RWPE2 (cell line): ENCODE measurements at regions not wholly inside any gene's neighbourhood (a gene's known extent, or its start where the extent isn't known, plus 50 kb on each side); places are given as distances from the start of the nearest gene placed in this dataset.

ENCODE experiments used
- ATAC-seq: fragments of 200-7000 bp; cut with Tn5 transposase; 3 replicates; pipeline ENCODE4 v1.9.1; 2021; ENCODE audit warnings: low read depth
- DNase-seq: peaks from one replicate; pipeline ENCODE4 v3.0.0-alpha.2; 2020; ENCODE audit warnings: low spot score
- H3K27ac ChIP-seq: fragments of 450-650 bp; 2 replicates; pipeline ENCODE4 v1.5.1; 2017; ENCODE audit warnings: mild to moderate bottlenecking; ENCODE audit not compliant: poor library complexity, severe bottlenecking
- H3K27me3 ChIP-seq: fragments of 250-450 bp; sonication (Bioruptor Pico); 2 replicates; pipeline ENCODE4 v1.5.1; 2021; ENCODE audit warnings: mild to moderate bottlenecking, moderate library complexity; ENCODE audit not compliant: insufficient read depth, poor library complexity, severe bottlenecking
- H3K36me3 ChIP-seq: fragments of 250-450 bp; sonication (Bioruptor Pico); 2 replicates; pipeline ENCODE4 v1.5.1; 2020; ENCODE audit warnings: low read depth, mild to moderate bottlenecking, moderate library complexity
- H3K4me1 ChIP-seq: fragments of 250-450 bp; sonication (Bioruptor Pico); 2 replicates; pipeline ENCODE4 v1.5.1; 2021; ENCODE audit warnings: mild to moderate bottlenecking, moderate library complexity; ENCODE audit not compliant: insufficient read depth, poor library complexity, severe bottlenecking
- H3K4me3 ChIP-seq: fragments of 250-450 bp; sonication (Bioruptor Pico); 2 replicates; pipeline ENCODE4 v1.5.1; 2021; ENCODE audit warnings: mild to moderate bottlenecking, moderate library complexity; ENCODE audit not compliant: severe bottlenecking
- H3K9me3 ChIP-seq: fragments of 250-450 bp; sonication (Bioruptor Pico); 2 replicates; pipeline ENCODE4 v1.5.1; 2021; ENCODE audit warnings: mild to moderate bottlenecking, moderate library complexity; ENCODE audit not compliant: severe bottlenecking
- CTCF ChIP-seq: fragments of 450-650 bp; IDR thresholded peaks from one replicate; pipeline ENCODE4 v1.5.1; 2017; ENCODE audit warnings: mild to moderate bottlenecking, moderate library complexity; ENCODE audit not compliant: poor library complexity, severe bottlenecking

- H3K9me3 ChIP-seq, result no peaks in the 10 kb centered on the region
- TF ChIP-seq CTCF, result no peak
Observed at GRCh38 chr5:61215996-61216395, 53.7 kb upstream of the SMIM15 start.

GRCh38 chr5:61216741-61217140 is 54.5 kb upstream of the SMIM15 start:
- DNase-seq, result no peak
- no peak overlapping the region for H3K27ac ChIP-seq
- no peaks in the 10 kb centered on the region for H3K4me1 ChIP-seq
- no peaks in the 10 kb centered on the region for H3K36me3 ChIP-seq
- no peak for TF ChIP-seq CTCF
- ATAC-seq, result no peak
- H3K9me3 ChIP-seq, result no peaks in the 10 kb centered on the region
- no peaks in the 10 kb centered on the region for H3K27me3 ChIP-seq
- H3K4me3 ChIP-seq, result no peak overlapping the region

More at GRCh38 chr5:61215996-61216395, 53.7 kb upstream of the SMIM15 start:
- Histone ChIP-seq H3K36me3 (no peaks in the 10 kb centered on the region), H3K27me3 (no peaks in the 10 kb centered on the region), H3K27ac (no peak overlapping the region), H3K4me1 (no peaks in the 10 kb centered on the region), H3K4me3 (no peak overlapping the region)
- DNase-seq, result no peak
- ATAC-seq, result no peak

GRCh38 chr5:61217214-61217613 is 54.9 kb upstream of the SMIM15 start:
- DNase-seq, result no peak
- Histone ChIP-seq H3K9me3 (no peaks in the 10 kb centered on the region), H3K27ac (no peak overlapping the region), H3K4me3 (no peak overlapping the region), H3K36me3 (no peaks in the 10 kb centered on the region), H3K27me3 (no peaks in the 10 kb centered on the region), H3K4me1 (no peaks in the 10 kb centered on the region)
- TF ChIP-seq CTCF, result no peak
- ATAC-seq, result no peak

GRCh38 chr5:61228229-61228628 is 66.0 kb upstream of the SMIM15 start:
- no peak for TF ChIP-seq CTCF
- Histone ChIP-seq H3K36me3 (no peaks in the 10 kb centered on the region), H3K27me3 (no peaks in the 10 kb centered on the region), H3K4me1 (no peaks in the 10 kb centered on the region), H3K9me3 (no peaks in the 10 kb centered on the region), H3K27ac (no peak overlapping the region), H3K4me3 (no peak overlapping the region)
- DNase-seq (no peak), ATAC-seq (no peak)

GRCh38 chr5:61228691-61229280 is 66.5 kb upstream of the SMIM15 start:
- H3K9me3 ChIP-seq, result no peaks in the 10 kb centered on the region
- ATAC-seq (no peak), DNase-seq (no peak)
- H3K4me3 ChIP-seq, result no peak overlapping the region
- H3K36me3 ChIP-seq, result no peaks in the 10 kb centered on the region
- no peaks in the 10 kb centered on the region for H3K4me1 ChIP-seq
- no peak for TF ChIP-seq CTCF
- no peak overlapping the region for H3K27ac ChIP-seq
- no peaks in the 10 kb centered on the region for H3K27me3 ChIP-seq
